AG04449 (cell line): ENCODE measurements at regions not wholly inside any gene's neighbourhood (a gene's known extent, or its start where the extent isn't known, plus 50 kb on each side); places are given as distances from the start of the nearest gene placed in this dataset.

Experiments
- CTCF ChIA-PET: fragments of 350-600 bp; formaldehyde crosslinking; extraction: SDS; loops from one replicate; lab custom pipeline; 2021; ENCODE audit warnings: antibody characterized with exemption; lab: Yijun Ruan, JAX
- POLR2A ChIA-PET: fragments of 400-600, 350-600 bp; formaldehyde crosslinking; extraction: SDS; loops from one replicate; lab custom pipeline; 2020; ENCODE audit warnings: antibody characterized with exemption, inconsistent platforms; lab: Yijun Ruan, JAX
- DNase-seq: peaks from one replicate; pipeline ENCODE4 v3.0.0-alpha.2; 2010; ENCODE audit warnings: low read depth, low spot score
- H3K4me3 ChIP-seq: 2 replicates; pipeline ENCODE4 v1.5.1; 2011; ENCODE audit warnings: low read depth, mild to moderate bottlenecking, control low read depth, low read length
- CTCF ChIP-seq: IDR thresholded peaks from one replicate; pipeline ENCODE4 v1.5.1; 2011; ENCODE audit warnings: mild to moderate bottlenecking, moderate library complexity, low read length, control low read depth, inconsistent platforms; ENCODE audit not compliant: insufficient read depth; ENCODE audit errors: missing control alignments

- H3K4me3 ChIP-seq, result no peak overlapping the region
- no peak for DNase-seq
- ChIA-PET CTCF (no interaction called here), POLR2A (no interaction called here)
- TF ChIP-seq CTCF, result no peak
Measured at GRCh38 chr20:11724097-11724496, 193.6 kb upstream of the BTBD3 start.

GRCh38 chr20:11726026-11726425 lies 191.7 kb upstream of the BTBD3 start:
- no peak overlapping the region for H3K4me3 ChIP-seq
- TF ChIP-seq CTCF, result no peak
- ChIA-PET POLR2A (interaction anchor here (0.6 kb wide), 1 partner anchor 306 kb away, joined by 3 read pairs; no protein-coding TSS in a partner anchor), CTCF (interaction anchor here (1.1 to 1.4 kb wide), 2 partner anchors 9 to 11 kb away, joined by 3 to 4 read pairs; no protein-coding TSS in a partner anchor)
- no peak for DNase-seq

- DNase-seq, result no peak
- POLR2A ChIA-PET, result no interaction called here
- CTCF ChIA-PET, result no interaction called here
- no peak overlapping the region for H3K4me3 ChIP-seq
- no peak for TF ChIP-seq CTCF
Measured at GRCh38 chr20:11727708-11728107, 190.0 kb upstream of the BTBD3 start.

GRCh38 chr20:11728937-11729336 lies 188.8 kb upstream of the BTBD3 start:
- ChIA-PET CTCF (interaction anchor here (1.1 kb wide), 1 partner anchor 12 kb away, joined by 3 read pairs; no protein-coding TSS in a partner anchor), POLR2A (no interaction called here)
- no peak for DNase-seq
- TF ChIP-seq CTCF, result no peak
- no peak overlapping the region for H3K4me3 ChIP-seq

- POLR2A ChIA-PET, result no interaction called here
Measured at GRCh38 chr20:11729806-11730205, 187.9 kb upstream of the BTBD3 start.

GRCh38 chr20:11734431-11734830 lies 183.3 kb upstream of the BTBD3 start:
- CTCF ChIA-PET, result interaction anchor here (1.3 to 1.5 kb wide), 2 partner anchors 8 to 13 kb away, joined by 4 read pairs; no protein-coding TSS in a partner anchor
- no peak for TF ChIP-seq CTCF
- POLR2A ChIA-PET, result no interaction called here
- H3K4me3 ChIP-seq, result no peak overlapping the region
- DNase-seq, result no peak

More at GRCh38 chr20:11729806-11730205, 187.9 kb upstream of the BTBD3 start:
- H3K4me3 ChIP-seq, result no peak overlapping the region
- no peak for DNase-seq
- CTCF ChIA-PET, result interaction anchor here (1.1 to 1.3 kb wide), 2 partner anchors 10 to 13 kb away, joined by 3 read pairs; no protein-coding TSS in a partner anchor
- TF ChIP-seq CTCF, result no peak
